Breast epithelium (tissue), 4 donors: ENCODE measurements at regions not wholly inside any gene's neighbourhood (a gene's known extent, or its start where the extent isn't known, plus 50 kb on each side); places are given as distances from the start of the nearest gene placed in this dataset.

ENCODE experiments used
- DNase-seq, 2 donors: peaks; one replicate each; pipeline ENCODE4 v3.0.0-alpha.2; 2019; ENCODE audit warnings: low spot score in 2 of 2
- H3K27ac ChIP-seq, 2 donors: fragments of 200-600 bp; sonication (generic) in 1 of 2; one replicate each; pipeline ENCODE4 v1.5.1; 2016 to 2019; ENCODE audit warnings: mild to moderate bottlenecking in 1 of 2
- H3K27me3 ChIP-seq, 2 donors: fragments of 200-600 bp; sonication (generic) in 1 of 2; one replicate each; pipeline versions ENCODE4 v1.5.1 to v1.6.0; 2017 to 2019; ENCODE audit warnings: control low read depth in 1 of 2, mild to moderate bottlenecking in 1 of 2
- H3K36me3 ChIP-seq: fragments of 200-600 bp; one replicate; pipeline ENCODE4 v1.5.1; 2019
- H3K4me1 ChIP-seq, 2 donors: fragments of 200-600 bp; sonication (generic); one replicate each; pipeline ENCODE4 v1.5.1; 2016 to 2019; ENCODE audit warnings: control low read depth in 1 of 2
- H3K4me3 ChIP-seq, 3 donors: fragments of 200-600 bp; sonication (generic); 1 replicate in 2 of 3; 2 replicates in 1 of 3; pipeline ENCODE4 v1.5.1; 2016 to 2019; ENCODE audit warnings: mild to moderate bottlenecking in 3 of 3, moderate library complexity in 2 of 3
- H3K9me3 ChIP-seq, 2 donors: fragments of 200-600 bp; sonication (generic) in 1 of 2; one replicate each; pipeline ENCODE4 v1.5.1; 2016 to 2019; ENCODE audit warnings: control low read depth in 1 of 2
- POLR2A ChIP-seq: fragments of 450-650 bp; IDR thresholded peaks from one replicate; pipeline ENCODE4 v1.6.1; 2016; ENCODE audit warnings: antibody characterized with exemption, mild to moderate bottlenecking, moderate library complexity
- POLR2AphosphoS5 ChIP-seq, 3 donors: sonication (generic); formaldehyde crosslinking; IDR thresholded peaks; one replicate each; pipeline ENCODE4 v1.6.1; 2017; ENCODE audit warnings: antibody characterized with exemption in 3 of 3
- intact Hi-C: fragments of 100-400 bp; cut with DNase I; formaldehyde crosslinking; loops from one replicate; pipeline ENCODE4 v1.15.1; 2023; ENCODE audit warnings: low total_unique reads
- TF ChIP-seq, protein P1 (sequence below), 3 donors: fragments of 450-650 bp; IDR thresholded peaks; one replicate each; pipeline ENCODE4 v1.5.1; 2016 to 2017; ENCODE audit warnings: antibody characterized with exemption in 3 of 3, mild to moderate bottlenecking in 3 of 3, moderate library complexity in 3 of 3

GRCh38 chr12:105464406-105464805, 133.9 kb downstream of the C12orf75 start:
- H3K27ac ChIP-seq = no peak overlapping the region
- no peak for DNase-seq
- H3K4me3 ChIP-seq = no peak overlapping the region
- intact Hi-C loops = no loop called here
- no peaks in the 10 kb centered on the region for H3K4me1 ChIP-seq
- H3K36me3 ChIP-seq = no peaks in the 10 kb centered on the region
- no peaks in the 10 kb centered on the region for H3K9me3 ChIP-seq
- no peak for TF ChIP-seq POLR2AphosphoS5 (IDR thresholded peaks at IDR 0.05)
- TF ChIP-seq, protein P1, sequence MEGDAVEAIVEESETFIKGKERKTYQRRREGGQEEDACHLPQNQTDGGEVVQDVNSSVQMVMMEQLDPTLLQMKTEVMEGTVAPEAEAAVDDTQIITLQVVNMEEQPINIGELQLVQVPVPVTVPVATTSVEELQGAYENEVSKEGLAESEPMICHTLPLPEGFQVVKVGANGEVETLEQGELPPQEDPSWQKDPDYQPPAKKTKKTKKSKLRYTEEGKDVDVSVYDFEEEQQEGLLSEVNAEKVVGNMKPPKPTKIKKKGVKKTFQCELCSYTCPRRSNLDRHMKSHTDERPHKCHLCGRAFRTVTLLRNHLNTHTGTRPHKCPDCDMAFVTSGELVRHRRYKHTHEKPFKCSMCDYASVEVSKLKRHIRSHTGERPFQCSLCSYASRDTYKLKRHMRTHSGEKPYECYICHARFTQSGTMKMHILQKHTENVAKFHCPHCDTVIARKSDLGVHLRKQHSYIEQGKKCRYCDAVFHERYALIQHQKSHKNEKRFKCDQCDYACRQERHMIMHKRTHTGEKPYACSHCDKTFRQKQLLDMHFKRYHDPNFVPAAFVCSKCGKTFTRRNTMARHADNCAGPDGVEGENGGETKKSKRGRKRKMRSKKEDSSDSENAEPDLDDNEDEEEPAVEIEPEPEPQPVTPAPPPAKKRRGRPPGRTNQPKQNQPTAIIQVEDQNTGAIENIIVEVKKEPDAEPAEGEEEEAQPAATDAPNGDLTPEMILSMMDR (IDR thresholded peaks at IDR 0.05) = no peak
- no peak for TF ChIP-seq POLR2A
- H3K27me3 ChIP-seq = no peaks in the 10 kb centered on the region

GRCh38 chr12:105466231-105466900, 135.9 kb downstream of the C12orf75 start:
- TF ChIP-seq, protein P1 (IDR thresholded peaks at IDR 0.05) = no peak
- TF ChIP-seq POLR2AphosphoS5 (IDR thresholded peaks at IDR 0.05) (no peak), POLR2A (no peak)
- Histone ChIP-seq H3K9me3 (no peaks in the 10 kb centered on the region), H3K27ac (no peak overlapping the region), H3K36me3 (no peaks in the 10 kb centered on the region), H3K27me3 (no peaks in the 10 kb centered on the region), H3K4me1 (no peaks in the 10 kb centered on the region), H3K4me3 (no peak overlapping the region)
- no peak for DNase-seq
- intact Hi-C loops = no loop called here

DNA sequence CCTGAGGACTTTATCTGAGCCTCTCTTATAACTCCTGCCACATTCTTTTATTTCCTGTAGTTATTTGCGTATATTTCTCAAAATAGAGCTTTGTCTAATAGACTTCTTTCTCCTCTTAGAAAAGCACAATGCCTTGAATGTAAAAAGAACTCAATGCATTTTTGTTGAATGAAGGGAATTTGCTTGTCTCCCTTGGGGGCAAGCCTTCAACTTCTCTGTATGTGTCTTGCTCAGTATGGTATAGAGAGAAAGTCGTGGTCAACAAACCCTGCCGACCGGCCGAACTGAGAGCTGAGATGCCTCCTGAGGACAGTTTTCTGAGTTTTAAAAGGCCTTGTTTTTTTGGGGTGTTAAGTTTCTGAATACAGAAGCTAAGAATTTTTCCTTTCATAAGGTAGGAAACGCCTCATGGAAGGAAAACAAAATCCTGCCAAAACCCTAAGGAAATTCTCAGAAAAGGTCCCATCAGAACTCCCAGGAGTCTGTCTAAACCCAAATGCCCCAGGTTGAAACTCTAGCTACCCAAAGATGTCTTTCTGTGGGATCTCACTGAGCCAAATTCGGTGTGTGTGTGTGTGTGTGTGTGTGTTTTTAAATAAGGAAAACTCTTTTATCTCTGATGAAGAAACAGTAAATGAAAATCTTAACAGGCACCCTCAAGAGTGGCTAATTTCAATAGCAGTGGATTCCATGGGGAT, 136.6 kb downstream of the C12orf75 start:
- Histone ChIP-seq H3K27ac (peak overlapping the region in 1 of 2 donors; percentile 9), H3K4me3 (no peak overlapping the region), H3K27me3 (no peaks in the 10 kb centered on the region), H3K9me3 (no peaks in the 10 kb centered on the region), H3K36me3 (no peaks in the 10 kb centered on the region), H3K4me1 (no peaks in the 10 kb centered on the region)
- intact Hi-C loops = no loop called here
- no peak for TF ChIP-seq POLR2AphosphoS5 (IDR thresholded peaks at IDR 0.05)
- TF ChIP-seq POLR2A = no peak
- TF ChIP-seq, protein P1 (IDR thresholded peaks at IDR 0.05) = no peak
- DNase-seq = no peak

DNA sequence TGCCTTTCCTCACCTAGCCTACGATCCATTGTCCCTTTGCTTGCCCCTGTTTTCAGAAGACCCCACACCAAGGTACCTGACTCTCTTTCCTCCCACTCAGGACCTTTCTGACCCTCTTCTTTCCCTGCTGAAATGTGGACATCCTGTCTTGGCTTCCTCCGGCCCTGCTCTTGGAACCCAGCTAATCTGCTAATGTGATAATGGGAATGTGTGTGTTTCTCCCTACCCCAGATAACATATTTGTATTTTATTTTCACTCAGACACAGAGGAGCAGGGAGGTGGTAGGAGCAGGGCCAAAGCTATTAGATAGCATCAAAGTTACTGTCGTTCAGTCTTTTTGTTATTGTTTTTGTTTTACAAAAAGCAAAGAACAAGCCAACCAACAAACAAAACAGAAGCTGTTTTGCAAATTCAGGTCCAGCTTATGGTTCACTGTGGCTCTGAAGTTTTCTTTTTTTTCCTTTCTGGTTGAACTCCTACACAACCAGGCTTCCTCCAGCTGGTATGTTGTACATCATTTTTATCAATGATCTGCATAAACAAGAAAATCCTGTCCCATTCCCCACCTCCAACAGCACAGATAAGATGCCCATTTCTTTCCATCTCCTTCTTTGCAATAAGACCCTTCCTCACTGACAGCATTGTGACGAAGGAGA, 137.3 kb downstream of the C12orf75 start:
- Histone ChIP-seq H3K9me3 (no peaks in the 10 kb centered on the region), H3K27ac (peak overlapping the region in 1 of 2 donors; percentile 9), H3K4me3 (no peak overlapping the region), H3K27me3 (no peaks in the 10 kb centered on the region), H3K36me3 (no peaks in the 10 kb centered on the region), H3K4me1 (no peaks in the 10 kb centered on the region)
- no peak for DNase-seq
- intact Hi-C loops = no loop called here
- TF ChIP-seq POLR2AphosphoS5 (IDR thresholded peaks at IDR 0.05) (no peak), POLR2A (no peak)
- TF ChIP-seq, protein P1 (IDR thresholded peaks at IDR 0.05) = no peak

DNA sequence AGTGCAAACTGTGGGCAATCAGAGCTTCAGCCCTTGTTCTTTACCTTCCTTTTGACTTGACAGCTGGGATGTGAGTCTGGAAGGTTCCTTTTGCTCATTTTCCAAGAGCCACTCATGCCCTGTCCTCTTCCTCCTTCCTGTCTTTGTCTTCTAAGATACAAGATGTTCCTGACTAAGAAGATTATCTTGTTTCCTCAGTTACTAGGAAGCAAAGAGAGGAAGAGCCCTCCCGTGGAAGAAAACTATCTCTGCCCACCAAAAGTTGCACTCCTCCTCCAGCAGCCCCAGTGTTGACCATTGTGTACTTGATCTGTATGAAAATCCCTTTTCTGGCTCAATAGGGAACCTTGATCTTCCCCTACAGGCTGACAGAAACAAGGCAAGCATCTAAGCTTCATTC, 138.0 kb downstream of the C12orf75 start:
- H3K9me3 ChIP-seq = no peaks in the 10 kb centered on the region
- TF ChIP-seq, protein P1 (IDR thresholded peaks at IDR 0.05) = no peak
- no peak for TF ChIP-seq POLR2A
- TF ChIP-seq POLR2AphosphoS5 (IDR thresholded peaks at IDR 0.05) = no peak
- intact Hi-C loops = no loop called here
- H3K4me1 ChIP-seq = no peaks in the 10 kb centered on the region
- DNase-seq = no peak
- no peaks in the 10 kb centered on the region for H3K27me3 ChIP-seq
- no peaks in the 10 kb centered on the region for H3K36me3 ChIP-seq
- no peak overlapping the region for H3K27ac ChIP-seq
- H3K4me3 ChIP-seq = no peak overlapping the region
